ENCODE measurements at regions not wholly inside any gene's neighbourhood (a gene's known extent, or its start where the extent isn't known, plus 50 kb on each side); places are given as distances from the start of the nearest gene placed in this dataset.
A peak's percentile ranks its signal among the peaks of the same experiment; 100 is the strongest.

DNA sequence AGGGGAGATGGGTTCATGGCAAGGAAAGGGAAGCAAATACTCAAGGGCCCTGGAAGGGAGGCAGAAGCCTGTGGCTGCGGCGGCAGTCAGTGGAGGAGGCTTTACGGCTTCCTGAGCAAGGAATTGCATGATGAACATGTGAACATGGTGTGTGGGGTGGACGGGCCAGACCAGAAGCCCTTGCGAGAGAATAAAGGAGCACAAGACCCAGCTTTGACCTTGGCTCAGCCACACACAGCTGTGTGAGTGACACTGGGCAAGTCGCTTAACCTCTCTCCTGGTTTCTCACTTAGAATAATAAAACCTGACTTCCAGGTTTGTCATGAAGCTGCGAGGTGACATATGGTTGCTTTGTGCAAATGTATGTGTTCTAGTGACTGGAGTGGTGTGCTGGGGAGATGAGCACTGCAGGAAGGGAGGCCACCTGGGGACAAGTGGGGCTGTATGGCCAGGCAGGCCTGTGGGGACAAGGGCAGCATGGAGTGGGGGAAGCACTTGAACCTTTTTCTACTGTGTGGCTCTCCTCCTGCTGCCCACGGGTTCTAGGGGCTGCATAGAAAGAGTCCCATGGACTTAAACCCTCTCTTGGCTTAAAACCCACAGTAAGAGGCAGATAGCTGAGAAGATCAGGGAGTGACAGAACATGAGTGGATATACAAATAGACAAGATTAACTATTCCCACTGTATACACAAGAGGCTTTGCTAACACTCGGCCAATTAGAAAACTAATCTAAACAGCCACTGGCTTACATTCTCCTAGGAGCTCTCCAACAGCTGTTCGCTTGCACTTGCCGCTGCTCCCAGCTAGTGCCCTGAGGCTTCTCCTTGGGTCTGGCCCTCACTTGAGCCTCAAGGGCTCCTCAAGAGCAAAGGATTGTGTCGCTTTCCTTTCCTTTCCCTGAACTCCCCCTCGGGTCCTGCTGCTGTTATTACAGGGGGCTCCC lies 67.3 kb upstream of the CDON start:
- TF ChIP-seq, protein P1, sequence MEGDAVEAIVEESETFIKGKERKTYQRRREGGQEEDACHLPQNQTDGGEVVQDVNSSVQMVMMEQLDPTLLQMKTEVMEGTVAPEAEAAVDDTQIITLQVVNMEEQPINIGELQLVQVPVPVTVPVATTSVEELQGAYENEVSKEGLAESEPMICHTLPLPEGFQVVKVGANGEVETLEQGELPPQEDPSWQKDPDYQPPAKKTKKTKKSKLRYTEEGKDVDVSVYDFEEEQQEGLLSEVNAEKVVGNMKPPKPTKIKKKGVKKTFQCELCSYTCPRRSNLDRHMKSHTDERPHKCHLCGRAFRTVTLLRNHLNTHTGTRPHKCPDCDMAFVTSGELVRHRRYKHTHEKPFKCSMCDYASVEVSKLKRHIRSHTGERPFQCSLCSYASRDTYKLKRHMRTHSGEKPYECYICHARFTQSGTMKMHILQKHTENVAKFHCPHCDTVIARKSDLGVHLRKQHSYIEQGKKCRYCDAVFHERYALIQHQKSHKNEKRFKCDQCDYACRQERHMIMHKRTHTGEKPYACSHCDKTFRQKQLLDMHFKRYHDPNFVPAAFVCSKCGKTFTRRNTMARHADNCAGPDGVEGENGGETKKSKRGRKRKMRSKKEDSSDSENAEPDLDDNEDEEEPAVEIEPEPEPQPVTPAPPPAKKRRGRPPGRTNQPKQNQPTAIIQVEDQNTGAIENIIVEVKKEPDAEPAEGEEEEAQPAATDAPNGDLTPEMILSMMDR (IDR thresholded peaks at IDR 0.05): no peak
- Histone ChIP-seq H3K9me3 (no peaks in the 10 kb centered on the region), H3K27me3 (no peaks in the 10 kb centered on the region), H3K4me1 (no peaks in the 10 kb centered on the region), H3K36me3 (no peaks in the 10 kb centered on the region), H3K4me3 (no peak overlapping the region), H3K27ac (no peak overlapping the region)
- DNase-seq (no peak), ATAC-seq (peak; percentile 61)
- intact Hi-C loops (cut with DNase I): no loop called here

DNA sequence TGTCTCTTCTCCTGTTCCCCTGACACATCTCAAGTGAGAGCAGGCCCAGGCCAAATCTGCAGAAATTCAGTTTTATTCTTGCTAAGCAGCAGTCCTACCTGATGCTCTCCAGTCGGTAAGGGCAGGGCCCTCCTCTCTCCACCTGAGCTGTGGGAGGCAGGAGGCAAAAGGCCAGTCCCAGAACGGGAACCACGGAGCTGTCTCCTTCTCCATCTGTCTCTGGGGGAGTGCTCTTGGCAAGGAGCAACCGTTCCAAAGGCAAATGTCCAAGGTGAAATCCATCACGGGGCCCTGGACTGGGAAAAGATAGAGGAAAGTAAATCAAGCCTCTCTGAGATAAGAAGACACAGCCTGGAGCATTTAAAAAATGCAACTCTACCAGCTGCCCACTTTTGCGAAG lies 65.2 kb upstream of the CDON start:
- intact Hi-C loops (cut with DNase I): no loop called here
- no peaks in the 10 kb centered on the region for H3K9me3 ChIP-seq
- no peaks in the 10 kb centered on the region for H3K27me3 ChIP-seq
- no peak for ATAC-seq
- H3K4me3 ChIP-seq: no peak overlapping the region
- DNase-seq: no peak
- no peaks in the 10 kb centered on the region for H3K4me1 ChIP-seq
- TF ChIP-seq, protein P1 (IDR thresholded peaks at IDR 0.05): no peak
- H3K27ac ChIP-seq: no peak overlapping the region
- no peaks in the 10 kb centered on the region for H3K36me3 ChIP-seq

DNA sequence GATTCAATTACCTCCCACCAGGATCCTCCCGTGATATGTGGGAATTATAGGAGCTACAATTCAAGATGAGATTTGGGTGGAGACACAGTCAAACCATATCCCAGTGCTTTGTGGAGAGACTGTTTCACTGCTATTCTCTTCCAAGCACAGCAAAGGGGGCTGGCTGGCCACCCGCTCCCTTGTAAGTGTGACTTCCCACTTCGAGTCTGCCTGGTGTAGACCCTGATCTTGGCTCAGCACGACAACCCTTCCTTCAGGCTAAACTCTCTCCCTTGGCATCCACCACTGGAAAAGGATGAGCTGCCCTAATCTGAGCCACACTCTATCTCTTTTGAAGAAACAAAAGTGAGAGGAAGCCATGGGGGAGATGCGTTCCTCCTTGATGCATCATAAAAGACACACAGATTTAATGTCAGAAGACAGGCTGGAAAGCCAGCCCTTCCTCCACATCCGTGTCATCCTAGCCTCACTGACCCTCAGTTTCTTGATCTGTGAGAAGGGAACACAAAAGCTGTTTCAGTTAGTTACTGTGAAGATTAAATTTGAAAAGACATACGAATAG lies 64.7 kb upstream of the CDON start:
- Histone ChIP-seq H3K4me3 (no peak overlapping the region), H3K27me3 (no peaks in the 10 kb centered on the region), H3K9me3 (no peaks in the 10 kb centered on the region), H3K36me3 (no peaks in the 10 kb centered on the region), H3K4me1 (no peaks in the 10 kb centered on the region), H3K27ac (no peak overlapping the region)
- TF ChIP-seq, protein P1 (IDR thresholded peaks at IDR 0.05): no peak
- ATAC-seq (no peak), DNase-seq (no peak)
- intact Hi-C loops (cut with DNase I): no loop called here

DNA sequence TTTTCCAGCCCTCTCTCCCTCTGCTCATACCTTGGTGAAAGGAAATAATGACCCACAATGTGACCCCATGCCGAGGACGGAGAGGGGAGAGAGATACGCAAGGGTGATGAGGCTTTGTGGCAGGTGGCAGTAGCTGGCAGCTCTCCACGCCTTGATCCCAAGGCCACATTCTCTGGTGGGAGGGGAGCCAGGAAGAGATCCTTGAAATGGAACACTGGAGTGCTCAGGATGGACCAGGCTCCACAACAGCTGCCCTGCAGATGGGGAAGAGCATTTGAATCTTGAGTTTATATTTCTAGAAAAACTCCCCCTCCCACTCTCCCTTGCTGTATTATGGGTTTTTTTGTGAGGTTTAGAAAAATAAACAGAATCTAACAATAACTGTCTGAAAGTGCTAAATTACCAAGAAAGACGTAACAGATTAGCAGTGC lies 61.6 kb upstream of the CDON start:
- Histone ChIP-seq H3K36me3 (no peaks in the 10 kb centered on the region), H3K9me3 (no peaks in the 10 kb centered on the region), H3K27ac (no peak overlapping the region), H3K27me3 (no peaks in the 10 kb centered on the region), H3K4me3 (no peak overlapping the region), H3K4me1 (no peaks in the 10 kb centered on the region)
- no peak for DNase-seq
- no peak for ATAC-seq
- TF ChIP-seq, protein P1 (IDR thresholded peaks at IDR 0.05): no peak
- intact Hi-C loops (cut with DNase I): no loop called here

DNA sequence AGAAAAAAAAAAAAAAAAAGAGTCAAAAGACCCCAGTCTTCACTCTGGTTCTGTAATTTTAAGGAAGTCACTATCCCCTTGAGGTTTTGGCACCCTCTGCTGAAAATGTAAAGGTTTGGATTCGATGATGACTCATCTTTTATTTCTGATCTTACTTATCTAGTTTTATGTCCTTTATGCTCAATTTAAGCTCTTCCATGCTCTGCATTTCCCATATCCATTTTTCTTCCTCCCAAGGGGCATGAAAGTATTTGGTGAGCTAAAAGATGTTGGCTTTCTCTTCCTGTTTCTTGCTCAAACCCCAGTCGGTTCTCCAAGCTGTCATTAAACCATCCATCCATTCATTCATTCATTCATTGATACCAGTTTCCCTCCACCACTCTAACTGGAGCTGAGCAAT lies 61.0 kb upstream of the CDON start:
- Histone ChIP-seq H3K9me3 (no peaks in the 10 kb centered on the region), H3K36me3 (no peaks in the 10 kb centered on the region), H3K4me3 (no peak overlapping the region), H3K27ac (no peak overlapping the region), H3K27me3 (no peaks in the 10 kb centered on the region), H3K4me1 (no peaks in the 10 kb centered on the region)
- no peak for DNase-seq
- ATAC-seq: no peak
- intact Hi-C loops (cut with DNase I): no loop called here
- TF ChIP-seq, protein P1 (IDR thresholded peaks at IDR 0.05): no peak

All from upper lobe of right lung (tissue), 1 donor.